Keratinocyte (primary cell): ENCODE measurements at regions not wholly inside any gene's neighbourhood (a gene's known extent, or its start where the extent isn't known, plus 50 kb on each side); places are given as distances from the start of the nearest gene placed in this dataset.

Experiments
- DNase-seq: peaks from one replicate; pipeline ENCODE4 v3.0.0-alpha.2; 2011; ENCODE audit warnings: low read depth, missing footprints, low spot score
- FAIRE-seq: peaks from 2 replicates; lab custom pipeline; 2011; peaks lifted over from hg19 to GRCh38; lab: Jason Lieb, UNC
- H2AFZ ChIP-seq: 2 replicates; pipeline ENCODE4 v1.6.0; 2012; ENCODE audit warnings: low read length, control low read depth, inconsistent platforms; ENCODE audit not compliant: control insufficient read depth
- H3K27ac ChIP-seq: 2 replicates; pipeline ENCODE4 v1.5.1; 2011; ENCODE audit warnings: low read length; ENCODE audit not compliant: control insufficient read depth, insufficient read depth
- H3K27me3 ChIP-seq: 3 replicates; pipeline ENCODE4 v1.6.0; 2011; ENCODE audit warnings: low read length; ENCODE audit not compliant: control insufficient read depth, insufficient read depth; ENCODE audit errors: extremely low read depth
- H3K36me3 ChIP-seq, 2 experiments: 2 replicates in 1 of 2; 3 replicates in 1 of 2; pipeline ENCODE4 v1.5.1; 2011; ENCODE audit warnings: low read length in 2 of 2, mild to moderate bottlenecking in 1 of 2; ENCODE audit not compliant: control insufficient read depth in 2 of 2, insufficient read depth in 2 of 2; ENCODE audit errors: extremely low read depth in 1 of 2
- H3K4me1 ChIP-seq: 3 replicates; pipeline ENCODE4 v1.5.1; 2011; ENCODE audit warnings: low read length; ENCODE audit not compliant: control insufficient read depth, insufficient read depth; ENCODE audit errors: extremely low read depth
- H3K4me2 ChIP-seq: 3 replicates; pipeline ENCODE4 v1.6.0; 2011; ENCODE audit warnings: low read depth, low read length; ENCODE audit not compliant: control insufficient read depth, insufficient read depth; ENCODE audit errors: extremely low read depth
- H3K4me3 ChIP-seq, 3 experiments: fragments of 200-600 bp in 1 of 3; sonication (generic) in 1 of 3; 2 replicates in 2 of 3; 3 replicates in 1 of 3; pipeline ENCODE4 v1.5.1; 2011 to 2016; ENCODE audit warnings: low read length in 3 of 3, mild to moderate bottlenecking in 3 of 3, control low read depth in 2 of 3, inconsistent platforms in 1 of 3, low read depth in 1 of 3, mixed read lengths in 1 of 3, mixed run types in 1 of 3, moderate library complexity in 1 of 3; ENCODE audit not compliant: control insufficient read depth in 2 of 3, insufficient read depth in 2 of 3; ENCODE audit errors: extremely low read depth in 1 of 3
- H3K79me2 ChIP-seq: 2 replicates; pipeline ENCODE4 v1.6.0; 2012; ENCODE audit warnings: low read length; ENCODE audit not compliant: control insufficient read depth, insufficient read depth
- H3K9ac ChIP-seq: 3 replicates; pipeline ENCODE4 v1.6.0; 2011; ENCODE audit warnings: low read length; ENCODE audit not compliant: control insufficient read depth, insufficient read depth; ENCODE audit errors: extremely low read depth
- H3K9me1 ChIP-seq: 3 replicates; pipeline ENCODE4 v1.6.0; 2011; ENCODE audit warnings: low read length; ENCODE audit not compliant: control insufficient read depth, insufficient read depth; ENCODE audit errors: extremely low read depth
- H3K9me3 ChIP-seq: 2 replicates; pipeline ENCODE4 v1.5.1; 2012; ENCODE audit warnings: low read depth, low read length; ENCODE audit not compliant: control insufficient read depth
- H4K20me1 ChIP-seq: 3 replicates; pipeline ENCODE4 v1.6.0; 2011; ENCODE audit warnings: low read length; ENCODE audit not compliant: control insufficient read depth, insufficient read depth; ENCODE audit errors: extremely low read depth
- EZH2 ChIP-seq: IDR thresholded peaks from one replicate; pipeline ENCODE4 v1.6.1; 2012; ENCODE audit warnings: inconsistent platforms, mild to moderate bottlenecking, low read length, moderate library complexity
- dilution Hi-C: fragments of 300-500 bp; cut with MboI; formaldehyde crosslinking; loops from one replicate; pipeline ENCODE4 v1.7.0; 2020; ENCODE audit warnings: low sequenced_read_pairs; ENCODE audit not compliant: extremely low pct_ligation_motif_present
- TF ChIP-seq, protein P1 (sequence below), 3 experiments: IDR thresholded peaks in 1 of 3; conservative IDR thresholded peaks in 1 of 3; optimal IDR thresholded peaks in 1 of 3; 2 replicates in 2 of 3; 3 replicates in 1 of 3; pipeline versions ENCODE3 to v1.5.1; 2011; ENCODE audit warnings: low read length in 3 of 3, mild to moderate bottlenecking in 3 of 3, moderate library complexity in 2 of 3, control low read depth in 1 of 3, inconsistent platforms in 1 of 3; ENCODE audit not compliant: insufficient read depth in 2 of 3; ENCODE audit errors: extremely low read depth in 1 of 3

DNA sequence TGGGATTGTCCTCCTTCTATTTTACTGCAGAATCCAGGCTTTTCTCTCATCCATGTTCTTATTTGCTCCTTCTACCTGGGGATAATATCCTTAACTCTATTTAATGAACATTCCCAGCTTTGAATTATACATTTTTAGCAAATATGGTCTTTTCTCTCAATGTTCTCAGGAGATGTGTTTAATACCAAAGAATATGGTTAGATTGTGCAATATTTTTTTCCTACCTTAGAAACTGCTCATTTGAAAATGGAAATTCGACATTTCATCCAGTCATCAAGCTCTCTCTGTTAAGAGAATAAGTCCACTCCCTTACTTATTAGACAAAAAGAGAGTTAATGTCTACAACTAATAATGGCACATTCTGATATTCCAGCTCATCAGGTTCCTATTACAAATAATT is 160.4 kb upstream of the GULP1 start:
- Histone ChIP-seq H2AFZ (no peak overlapping the region), H4K20me1 (no peaks in the 10 kb centered on the region), H3K4me2 (no peak overlapping the region), H3K27me3 (no peaks in the 10 kb centered on the region), H3K36me3 (no peaks in the 10 kb centered on the region), H3K4me3 (no peak overlapping the region), H3K27ac (no peak overlapping the region), H3K4me1 (no peaks in the 10 kb centered on the region), H3K9ac (no peak overlapping the region), H3K9me3 (no peaks in the 10 kb centered on the region), H3K79me2 (no peaks in the 10 kb centered on the region), H3K9me1 (no peaks in the 10 kb centered on the region)
- FAIRE-seq, result no peak
- DNase-seq, result no peak
- dilution Hi-C loops, result no loop called here
- TF ChIP-seq, protein P1, sequence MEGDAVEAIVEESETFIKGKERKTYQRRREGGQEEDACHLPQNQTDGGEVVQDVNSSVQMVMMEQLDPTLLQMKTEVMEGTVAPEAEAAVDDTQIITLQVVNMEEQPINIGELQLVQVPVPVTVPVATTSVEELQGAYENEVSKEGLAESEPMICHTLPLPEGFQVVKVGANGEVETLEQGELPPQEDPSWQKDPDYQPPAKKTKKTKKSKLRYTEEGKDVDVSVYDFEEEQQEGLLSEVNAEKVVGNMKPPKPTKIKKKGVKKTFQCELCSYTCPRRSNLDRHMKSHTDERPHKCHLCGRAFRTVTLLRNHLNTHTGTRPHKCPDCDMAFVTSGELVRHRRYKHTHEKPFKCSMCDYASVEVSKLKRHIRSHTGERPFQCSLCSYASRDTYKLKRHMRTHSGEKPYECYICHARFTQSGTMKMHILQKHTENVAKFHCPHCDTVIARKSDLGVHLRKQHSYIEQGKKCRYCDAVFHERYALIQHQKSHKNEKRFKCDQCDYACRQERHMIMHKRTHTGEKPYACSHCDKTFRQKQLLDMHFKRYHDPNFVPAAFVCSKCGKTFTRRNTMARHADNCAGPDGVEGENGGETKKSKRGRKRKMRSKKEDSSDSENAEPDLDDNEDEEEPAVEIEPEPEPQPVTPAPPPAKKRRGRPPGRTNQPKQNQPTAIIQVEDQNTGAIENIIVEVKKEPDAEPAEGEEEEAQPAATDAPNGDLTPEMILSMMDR (optimal IDR thresholded peaks at IDR 0.05 in 1 of 3, IDR thresholded peaks at IDR 0.05 in 1 of 3, conservative IDR thresholded peaks at IDR 0.05 in 1 of 3; ENCODE audit: extremely low read depth in 1 of 3, insufficient read depth in 2 of 3, low read length in 3 of 3), result no peak
- no peak for TF ChIP-seq EZH2

DNA sequence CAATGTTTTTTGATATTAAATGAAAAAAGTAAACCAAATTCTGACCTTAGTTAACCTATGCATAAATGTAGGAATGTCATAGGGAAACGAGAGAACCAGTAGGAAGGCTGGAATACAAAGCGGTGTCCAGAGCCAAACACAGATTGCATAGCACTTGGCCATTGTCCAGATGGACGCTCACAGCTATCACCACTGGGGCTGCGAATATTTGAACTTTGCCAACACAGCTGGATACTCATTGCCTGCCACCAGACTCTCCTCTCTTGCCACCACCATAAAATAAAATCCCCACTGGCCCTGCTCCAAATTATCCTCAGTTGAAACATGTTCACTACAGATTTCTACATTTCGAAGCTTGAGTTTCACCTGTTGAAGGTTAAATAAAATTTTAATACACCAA is 159.3 kb upstream of the GULP1 start:
- Histone ChIP-seq H2AFZ (no peak overlapping the region), H3K4me1 (no peaks in the 10 kb centered on the region), H3K9ac (no peak overlapping the region), H3K9me1 (no peaks in the 10 kb centered on the region), H3K4me2 (no peak overlapping the region), H3K79me2 (no peaks in the 10 kb centered on the region), H3K27ac (no peak overlapping the region), H3K27me3 (no peaks in the 10 kb centered on the region), H3K4me3 (no peak overlapping the region), H3K9me3 (no peaks in the 10 kb centered on the region), H3K36me3 (no peaks in the 10 kb centered on the region), H4K20me1 (no peaks in the 10 kb centered on the region)
- DNase-seq (no peak), FAIRE-seq (no peak)
- dilution Hi-C loops, result no loop called here
- TF ChIP-seq, protein P1 (optimal IDR thresholded peaks at IDR 0.05 in 1 of 3, IDR thresholded peaks at IDR 0.05 in 1 of 3, conservative IDR thresholded peaks at IDR 0.05 in 1 of 3; ENCODE audit: extremely low read depth in 1 of 3, insufficient read depth in 2 of 3, low read length in 3 of 3), result no peak
- no peak for TF ChIP-seq EZH2
